ENCODE measurements at regions not wholly inside any gene's neighbourhood (a gene's known extent, or its start where the extent isn't known, plus 50 kb on each side); places are given as distances from the start of the nearest gene placed in this dataset.

- intact Hi-C loops (cut with DNase I; ENCODE audit: low total_unique reads) = no loop called here
These were observed 170.0 kb upstream of the FRMPD4 start for GRCh38 chrX:11967986-11968869.

GRCh38 chrX:11968991-11969390, 169.3 kb upstream of the FRMPD4 start:
- Histone ChIP-seq H3K36me3 (no peaks in the 10 kb centered on the region), H3K27me3 (no peaks in the 10 kb centered on the region), H3K4me3 (no peak overlapping the region), H3K27ac (no peak overlapping the region), H3K9me3 (no peaks in the 10 kb centered on the region), H3K4me1 (no peaks in the 10 kb centered on the region)
- DNase-seq = no peak
- intact Hi-C loops (cut with DNase I; ENCODE audit: low total_unique reads) = no loop called here
- no peak for TF ChIP-seq CTCF (IDR thresholded peaks at IDR 0.05)

More at GRCh38 chrX:11967986-11968869, 170.0 kb upstream of the FRMPD4 start:
- Histone ChIP-seq H3K4me1 (no peaks in the 10 kb centered on the region), H3K27me3 (no peaks in the 10 kb centered on the region), H3K36me3 (no peaks in the 10 kb centered on the region), H3K27ac (no peak overlapping the region), H3K9me3 (no peaks in the 10 kb centered on the region), H3K4me3 (no peak overlapping the region)
- TF ChIP-seq CTCF (IDR thresholded peaks at IDR 0.05) = no peak
- DNase-seq = no peak

- H3K9me3 ChIP-seq = no peaks in the 10 kb centered on the region
- H3K4me3 ChIP-seq = no peak overlapping the region
- H3K27ac ChIP-seq = no peak overlapping the region
- no peaks in the 10 kb centered on the region for H3K27me3 ChIP-seq
- TF ChIP-seq CTCF (IDR thresholded peaks at IDR 0.05) = no peak
- no peaks in the 10 kb centered on the region for H3K4me1 ChIP-seq
- intact Hi-C loops (cut with DNase I; ENCODE audit: low total_unique reads) = no loop called here
- H3K36me3 ChIP-seq = no peaks in the 10 kb centered on the region
- no peak for DNase-seq
These were observed 167.5 kb upstream of the FRMPD4 start for GRCh38 chrX:11970578-11971359.

GRCh38 chrX:11976663-11977062, 161.6 kb upstream of the FRMPD4 start:
- H3K36me3 ChIP-seq = no peaks in the 10 kb centered on the region
- H3K9me3 ChIP-seq = no peaks in the 10 kb centered on the region
- intact Hi-C loops (cut with DNase I; ENCODE audit: low total_unique reads) = no loop called here
- TF ChIP-seq CTCF (IDR thresholded peaks at IDR 0.05) = no peak
- H3K4me1 ChIP-seq = no peaks in the 10 kb centered on the region
- no peak for DNase-seq
- no peaks in the 10 kb centered on the region for H3K27me3 ChIP-seq
- H3K4me3 ChIP-seq = no peak overlapping the region
- H3K27ac ChIP-seq = no peak overlapping the region

GRCh38 chrX:11992271-11992670, 146.0 kb upstream of the FRMPD4 start:
- Histone ChIP-seq H3K36me3 (no peaks in the 10 kb centered on the region), H3K4me1 (peaks cover 0 to 10% (median 0%) of the 10 kb centered on the region in 4 donors), H3K4me3 (no peak overlapping the region), H3K9me3 (peaks cover 0 to 5% (median 0%) of the 10 kb centered on the region in 3 donors), H3K27me3 (no peaks in the 10 kb centered on the region), H3K27ac (no peak overlapping the region)
- no peak for DNase-seq
- TF ChIP-seq CTCF (IDR thresholded peaks at IDR 0.05) = no peak
- intact Hi-C loops (cut with DNase I; ENCODE audit: low total_unique reads) = no loop called here
